Mucosa of descending colon (tissue), 3 donors: ENCODE measurements at regions not wholly inside any gene's neighbourhood (a gene's known extent, or its start where the extent isn't known, plus 50 kb on each side); places are given as distances from the start of the nearest gene placed in this dataset.

Experiments used
- ATAC-seq: fragments of 200-7000 bp; cut with Tn5 transposase; one replicate; pipeline ENCODE4 v1.9.1; 2020; ENCODE audit warnings: mild to moderate bottlenecking, moderate library complexity
- DNase-seq, 3 donors: peaks; one replicate each; pipeline ENCODE4 v3.0.0-alpha.2; 2020
- H3K36me3 ChIP-seq: fragments of 200-600 bp; one replicate; pipeline ENCODE4 v1.8.0; 2021; ENCODE audit warnings: low read depth, mild to moderate bottlenecking
- H3K4me1 ChIP-seq: fragments of 200-600 bp; one replicate; pipeline ENCODE4 v1.8.0; 2021; ENCODE audit warnings: low read depth, mild to moderate bottlenecking
- H3K4me3 ChIP-seq: fragments of 200-600 bp; one replicate; pipeline ENCODE4 v1.8.0; 2021; ENCODE audit warnings: mild to moderate bottlenecking
- H3K9me3 ChIP-seq: fragments of 200-600 bp; one replicate; pipeline ENCODE4 v1.8.0; 2021; ENCODE audit warnings: mild to moderate bottlenecking
- CTCF ChIP-seq: fragments of 200-600 bp; IDR thresholded peaks from one replicate; pipeline ENCODE4 v1.8.0; 2022; ENCODE audit warnings: antibody characterized with exemption, mild to moderate bottlenecking
- intact Hi-C, 2 donors: fragments of 100-400 bp; cut with DNase I in 1 of 2; cut with micrococcal nuclease in 1 of 2; formaldehyde crosslinking; loops; one replicate each; pipeline versions ENCODE4 v1.11.0 to v1.11.1; 2022; cut with DNase I, micrococcal nuclease
- donor health status: DM: no; HTN: no; CAD: no; lungs with moderate emphysema.
- donor health status: DM: no; HTN: no; CAD: no.
- donor health status: DM: no; HTN: yes; CAD: no.

DNA sequence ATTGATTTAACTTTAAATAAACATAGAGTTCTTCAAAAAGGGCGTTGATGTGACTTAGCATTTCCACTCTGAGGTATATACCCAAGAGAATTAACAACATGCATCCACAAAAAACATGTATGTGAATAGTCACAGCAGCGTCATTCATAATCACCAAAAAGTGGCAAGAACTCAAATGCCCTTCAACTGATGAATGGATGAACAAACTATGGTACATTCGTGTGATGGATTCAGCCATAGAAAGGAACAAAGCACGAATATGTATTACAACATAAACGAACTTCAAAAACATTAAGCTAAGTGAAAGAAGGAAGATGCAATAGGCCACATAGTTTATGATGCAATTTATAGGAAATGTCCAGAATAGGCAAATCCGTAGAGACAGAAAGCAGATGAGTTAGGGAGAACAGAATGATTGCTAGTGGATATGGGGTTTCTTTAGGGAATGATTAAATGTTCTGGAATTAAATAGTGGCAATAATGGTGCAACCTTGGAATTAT, 72.3 kb upstream of the UQCRFS1 start:
- no peak for TF ChIP-seq CTCF
- DNase-seq (no peak), ATAC-seq (no peak)
- Histone ChIP-seq H3K9me3 (no peaks in the 10 kb centered on the region), H3K4me1 (no peaks in the 10 kb centered on the region), H3K36me3 (no peaks in the 10 kb centered on the region), H3K4me3 (no peak overlapping the region)
- intact Hi-C loops = no loop called here

GRCh38 chr19:29285878-29286277, 72.9 kb upstream of the UQCRFS1 start:
- Histone ChIP-seq H3K4me3 (no peak overlapping the region), H3K4me1 (no peaks in the 10 kb centered on the region), H3K9me3 (no peaks in the 10 kb centered on the region), H3K36me3 (no peaks in the 10 kb centered on the region)
- TF ChIP-seq CTCF = no peak
- ATAC-seq (no peak), DNase-seq (no peak)
- intact Hi-C loops = no loop called here

- Histone ChIP-seq H3K9me3 (no peaks in the 10 kb centered on the region), H3K36me3 (no peaks in the 10 kb centered on the region), H3K4me1 (no peaks in the 10 kb centered on the region), H3K4me3 (no peak overlapping the region)
- no peak for ATAC-seq
- no peak for TF ChIP-seq CTCF
- intact Hi-C loops = no loop called here
- DNase-seq = no peak
Observed at GRCh38 chr19:29287061-29287460, 74.1 kb upstream of the UQCRFS1 start.

DNA sequence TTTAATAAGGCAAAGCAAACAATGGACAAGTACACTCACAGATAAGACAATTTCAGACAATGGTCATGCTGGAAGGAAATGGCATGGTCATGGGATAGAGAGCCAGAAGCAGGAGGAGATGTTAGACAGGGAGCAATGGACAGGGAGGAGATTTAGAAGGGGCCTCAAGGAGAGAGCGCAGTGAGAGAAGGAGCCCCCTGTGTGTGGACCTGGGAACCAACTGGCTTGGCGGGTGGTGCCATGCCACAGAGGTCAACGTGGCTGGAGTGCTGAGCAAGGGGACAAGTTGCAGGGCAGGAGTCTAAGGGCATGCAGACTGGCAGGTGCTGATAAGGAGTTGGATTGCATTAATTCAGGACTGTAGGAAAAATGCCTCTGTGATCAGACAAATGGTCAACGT, 75.3 kb upstream of the UQCRFS1 start:
- no peak for DNase-seq
- TF ChIP-seq CTCF = no peak
- ATAC-seq = no peak
- no peaks in the 10 kb centered on the region for H3K9me3 ChIP-seq
- H3K4me1 ChIP-seq = no peaks in the 10 kb centered on the region
- H3K36me3 ChIP-seq = no peaks in the 10 kb centered on the region
- H3K4me3 ChIP-seq = no peak overlapping the region
- intact Hi-C loops = no loop called here

GRCh38 chr19:29289020-29289419, 76.1 kb upstream of the UQCRFS1 start:
- TF ChIP-seq CTCF = no peak
- ATAC-seq (no peak), DNase-seq (no peak)
- Histone ChIP-seq H3K9me3 (no peaks in the 10 kb centered on the region), H3K36me3 (no peaks in the 10 kb centered on the region), H3K4me1 (no peaks in the 10 kb centered on the region), H3K4me3 (no peak overlapping the region)
- intact Hi-C loops = no loop called here

GRCh38 chr19:29290853-29291252, 77.9 kb upstream of the UQCRFS1 start:
- ATAC-seq (no peak), DNase-seq (no peak)
- Histone ChIP-seq H3K4me1 (no peaks in the 10 kb centered on the region), H3K4me3 (no peak overlapping the region), H3K36me3 (no peaks in the 10 kb centered on the region), H3K9me3 (no peaks in the 10 kb centered on the region)
- no peak for TF ChIP-seq CTCF
- intact Hi-C loops = no loop called here
